Common myeloid progenitor, CD34-positive (primary cell): ENCODE measurements at regions not wholly inside any gene's neighbourhood (a gene's known extent, or its start where the extent isn't known, plus 50 kb on each side); places are given as distances from the start of the nearest gene placed in this dataset.
"Not testable (repeated sequence)": the region's sequence is repeated elsewhere in the genome, so short reads cannot be mapped to it uniquely, and the experiment has no call there.

Experiments used
- CTCF ChIA-PET: fragments of 350-600 bp; sonication (Branson Sonifier 250); formaldehyde crosslinking; loops from one replicate; lab custom pipeline; 2021; ENCODE audit warnings: antibody characterized with exemption; lab: Charles Lee
- POLR2A ChIA-PET: fragments of 350-600 bp; sonication (Branson Sonifier 250); formaldehyde crosslinking; loops from one replicate; lab custom pipeline; 2021; ENCODE audit warnings: antibody characterized with exemption; lab: Charles Lee
- DNase-seq, 3 donors: peaks; one replicate each; pipeline versions ENCODE4 v3.0.0 to v3.0.0-alpha.2; 2013
- H3K27ac ChIP-seq, 2 experiments: 1 replicate in 1 of 2; 2 replicates in 1 of 2; pipeline ENCODE4 v1.7.0; 2013; ENCODE audit warnings: inconsistent platforms in 2 of 2, low read length in 2 of 2, mild to moderate bottlenecking in 2 of 2, low read depth in 1 of 2, moderate library complexity in 1 of 2; ENCODE audit not compliant: severe bottlenecking in 2 of 2, insufficient read depth in 1 of 2, poor library complexity in 1 of 2
- H3K27me3 ChIP-seq, 5 experiments: replicated peaks in 2 of 5; 1 replicate in 3 of 5; 2 replicates in 2 of 5; pipeline versions ENCODE4 v1.6.1 to v1.7.0; 2013; ENCODE audit warnings: low read length in 4 of 5, mild to moderate bottlenecking in 2 of 5, moderate library complexity in 2 of 5, inconsistent platforms in 1 of 5; ENCODE audit not compliant: insufficient read depth in 5 of 5, control insufficient read depth in 4 of 5
- H3K36me3 ChIP-seq, 4 experiments: 1 replicate in 2 of 4; 2 replicates in 2 of 4; pipeline versions ENCODE4 v1.6.1 to v1.7.0; 2013; ENCODE audit warnings: low read length in 3 of 4, control low read depth in 1 of 4, mild to moderate bottlenecking in 1 of 4; ENCODE audit not compliant: control insufficient read depth in 4 of 4, insufficient read depth in 4 of 4
- H3K4me1 ChIP-seq, 4 experiments: 1 replicate in 3 of 4; 2 replicates in 1 of 4; pipeline versions ENCODE4 v1.6.1 to v1.7.1; 2013; ENCODE audit warnings: low read length in 3 of 4, mild to moderate bottlenecking in 3 of 4, control low read depth in 1 of 4, inconsistent platforms in 1 of 4, moderate library complexity in 1 of 4; ENCODE audit not compliant: control insufficient read depth in 4 of 4, insufficient read depth in 4 of 4; ENCODE audit errors: control extremely low read depth in 1 of 4
- H3K4me3 ChIP-seq, 7 experiments: 1 replicate in 4 of 7; 2 replicates in 3 of 7; pipeline versions ENCODE4 v1.5.1 to v1.7.0; 2013; ENCODE audit warnings: mild to moderate bottlenecking in 7 of 7, low read length in 6 of 7, moderate library complexity in 6 of 7, inconsistent platforms in 2 of 7, low read depth in 2 of 7, control low read depth in 1 of 7; ENCODE audit not compliant: insufficient read depth in 4 of 7, control insufficient read depth in 1 of 7; ENCODE audit errors: extremely low read depth in 1 of 7
- H3K9me3 ChIP-seq, 5 experiments: 1 replicate in 4 of 5; 2 replicates in 1 of 5; pipeline versions ENCODE4 v1.6.1 to v1.7.1; 2013; ENCODE audit warnings: low read length in 4 of 5, mild to moderate bottlenecking in 2 of 5, inconsistent platforms in 1 of 5, low read depth in 1 of 5, moderate library complexity in 1 of 5; ENCODE audit not compliant: control insufficient read depth in 4 of 5, insufficient read depth in 2 of 5; ENCODE audit errors: control extremely low read depth in 1 of 5
- WGBS: methylation state at CpG from one replicate; pipeline ENCODE4 v1.1.5; 2013; ENCODE audit not compliant: insufficient coverage; 5-methylcytosine and 5-hydroxymethylcytosine counted together

DNA sequence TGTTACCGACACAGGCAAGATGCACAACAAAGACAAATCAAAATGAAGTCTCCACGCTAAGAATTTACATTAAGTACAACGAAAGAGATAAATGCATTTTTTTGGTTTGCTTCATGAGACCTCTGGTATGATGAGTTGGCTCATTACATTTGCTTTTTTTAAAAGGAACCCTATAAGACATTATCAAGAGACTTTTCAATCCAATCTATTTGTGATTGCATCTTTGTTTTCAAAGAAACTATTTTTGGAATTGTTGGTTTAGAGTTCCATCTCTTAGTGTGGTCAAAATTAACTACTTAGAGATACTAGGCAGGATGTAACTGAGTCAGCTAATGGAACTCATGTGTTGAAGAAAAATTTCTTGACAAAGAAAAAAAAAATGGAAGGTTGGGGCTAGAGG, 200.1 kb downstream of the ZC3H11B start:
- ChIA-PET POLR2A (no interaction called here), CTCF (no interaction called here)
- Histone ChIP-seq H3K27ac (no peak overlapping the region), H3K9me3 (no peaks in the 10 kb centered on the region), H3K36me3 (no peaks in the 10 kb centered on the region), H3K27me3 (no peaks in the 10 kb centered on the region), H3K4me3 (no peak overlapping the region), H3K4me1 (no peaks in the 10 kb centered on the region)
- WGBS = no CpG with 5 or more reads among the region's 3 CpGs
- DNase-seq = no peak

GRCh38 chr1:219410721-219411120, 202.2 kb downstream of the ZC3H11B start:
- H3K27me3 ChIP-seq, DNase-seq, POLR2A ChIA-PET, H3K4me3 ChIP-seq, H3K4me1 ChIP-seq, CTCF ChIA-PET, H3K36me3 ChIP-seq, H3K27ac ChIP-seq, H3K9me3 ChIP-seq: not testable (repeated sequence)
- WGBS = no CpG with 5 or more reads among the region's 22 CpGs

- Histone ChIP-seq H3K27me3 (no peaks in the 10 kb centered on the region), H3K36me3 (no peaks in the 10 kb centered on the region), H3K27ac (no peak overlapping the region), H3K4me1 (no peaks in the 10 kb centered on the region), H3K9me3 (no peaks in the 10 kb centered on the region), H3K4me3 (no peak overlapping the region)
- no peak for DNase-seq
- WGBS = 94% methylated on average over 3 of the region's 6 CpGs
- ChIA-PET CTCF (no interaction called here), POLR2A (no interaction called here)
These were observed 207.2 kb downstream of the ZC3H11B start for GRCh38 chr1:219405531-219406331.

DNA sequence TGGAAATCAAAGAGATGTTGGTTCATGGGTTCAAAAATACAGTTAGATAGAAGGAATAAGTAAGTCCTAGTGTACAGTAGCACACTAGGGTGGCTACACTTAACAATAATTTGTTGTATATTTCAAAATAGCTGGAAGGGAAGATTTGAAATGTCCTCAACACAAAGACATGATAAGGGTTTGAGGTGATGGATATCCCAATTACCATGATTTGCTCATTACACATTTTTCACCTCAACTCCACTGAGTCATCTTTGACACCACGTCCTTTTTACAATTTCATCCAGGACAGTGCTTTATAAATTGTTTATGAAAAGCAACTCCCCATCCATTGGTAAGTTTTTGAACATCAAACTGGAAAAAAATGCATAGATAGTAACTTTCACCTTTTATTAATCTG, 208.3 kb downstream of the ZC3H11B start:
- ChIA-PET POLR2A (no interaction called here), CTCF (no interaction called here)
- Histone ChIP-seq H3K9me3 (no peaks in the 10 kb centered on the region), H3K27ac (no peak overlapping the region), H3K36me3 (no peaks in the 10 kb centered on the region), H3K4me3 (no peak overlapping the region), H3K27me3 (no peaks in the 10 kb centered on the region), H3K4me1 (no peaks in the 10 kb centered on the region)
- DNase-seq = no peak
- no CpG with 5 or more reads among the region's 1 CpG for WGBS

DNA sequence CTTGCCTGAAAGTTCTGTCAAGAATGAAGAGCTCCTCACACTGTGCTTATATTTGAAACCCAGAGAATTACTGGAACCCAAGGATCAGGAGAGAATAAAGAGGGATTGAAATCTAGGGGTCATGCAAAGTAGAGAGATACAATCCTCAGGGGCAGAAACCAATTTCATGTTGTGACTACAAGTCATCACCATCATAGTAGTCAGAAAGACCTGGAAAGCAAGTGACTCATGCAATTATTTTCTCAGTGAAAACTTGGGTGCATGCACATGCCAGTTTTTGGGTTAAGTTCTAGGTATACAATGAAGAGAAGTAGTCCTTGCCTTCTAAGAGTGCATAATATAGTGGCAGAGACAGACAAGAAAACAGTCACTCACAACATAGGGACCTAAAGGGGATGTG, 210.0 kb downstream of the ZC3H11B start:
- no peak for DNase-seq

GRCh38 chr1:219401724-219402625, 210.9 kb downstream of the ZC3H11B start:
- no peaks in the 10 kb centered on the region for H3K27me3 ChIP-seq
- no peaks in the 10 kb centered on the region for H3K4me1 ChIP-seq
- CTCF ChIA-PET = no interaction called here
- H3K9me3 ChIP-seq = peaks cover 0 to 4% (median 0%) of the 10 kb centered on the region in 5 experiments
- no peak for DNase-seq
- H3K27ac ChIP-seq = no peak overlapping the region
- H3K36me3 ChIP-seq = no peaks in the 10 kb centered on the region
- no peak overlapping the region for H3K4me3 ChIP-seq
- POLR2A ChIA-PET = no interaction called here

More for the DNA sequence above, 210.0 kb downstream of the ZC3H11B start:
- H3K9me3 ChIP-seq = no peaks in the 10 kb centered on the region
- POLR2A ChIA-PET = no interaction called here
- CTCF ChIA-PET = no interaction called here
- no peaks in the 10 kb centered on the region for H3K27me3 ChIP-seq
- H3K4me3 ChIP-seq = no peak overlapping the region
- H3K4me1 ChIP-seq = no peaks in the 10 kb centered on the region
- H3K36me3 ChIP-seq = no peaks in the 10 kb centered on the region
- H3K27ac ChIP-seq = no peak overlapping the region

- Histone ChIP-seq H3K4me1 (no peaks in the 10 kb centered on the region), H3K9me3 (peaks cover 0 to 9% (median 3%) of the 10 kb centered on the region in 5 experiments), H3K36me3 (no peaks in the 10 kb centered on the region), H3K27ac (no peak overlapping the region), H3K4me3 (no peak overlapping the region), H3K27me3 (no peaks in the 10 kb centered on the region)
- DNase-seq = no peak
- ChIA-PET POLR2A (no interaction called here), CTCF (no interaction called here)
- WGBS = 96% methylated on average over 5 of the region's 5 CpGs
These were observed 213.5 kb downstream of the ZC3H11B start for GRCh38 chr1:219399446-219399845.
